Liver (tissue), 8 donors: ENCODE measurements at regions not wholly inside any gene's neighbourhood (a gene's known extent, or its start where the extent isn't known, plus 50 kb on each side); places are given as distances from the start of the nearest gene placed in this dataset.

Experiments used
- DNase-seq: peaks from one replicate; pipeline ENCODE4 v3.0.0-alpha.2; 2017; ENCODE audit warnings: low spot score
- H3K27ac ChIP-seq, 2 donors: one replicate each; pipeline ENCODE4 v1.7.0; 2013; ENCODE audit warnings: inconsistent platforms in 2 of 2, low read length in 2 of 2, control low read depth in 1 of 2, low read depth in 1 of 2, mild to moderate bottlenecking in 1 of 2
- H3K27me3 ChIP-seq, 4 donors: one replicate each; pipeline versions ENCODE4 v1.6.1 to v1.7.0; 2013; ENCODE audit warnings: low read length in 3 of 4, inconsistent platforms in 1 of 4, mild to moderate bottlenecking in 1 of 4, moderate library complexity in 1 of 4; ENCODE audit not compliant: control insufficient read depth in 4 of 4, insufficient read depth in 4 of 4
- H3K36me3 ChIP-seq, 4 donors: one replicate each; pipeline versions ENCODE4 v1.6.1 to v1.7.0; 2013; ENCODE audit warnings: low read length in 3 of 4, mild to moderate bottlenecking in 3 of 4, low read depth in 1 of 4, moderate library complexity in 1 of 4; ENCODE audit not compliant: control insufficient read depth in 4 of 4, insufficient read depth in 3 of 4
- H3K4me1 ChIP-seq, 4 donors: one replicate each; pipeline versions ENCODE4 v1.6.1 to v1.7.0; 2013; ENCODE audit warnings: low read length in 3 of 4, mild to moderate bottlenecking in 3 of 4, moderate library complexity in 1 of 4; ENCODE audit not compliant: control insufficient read depth in 4 of 4, insufficient read depth in 4 of 4
- H3K4me3 ChIP-seq, 3 donors: one replicate each; pipeline versions ENCODE4 v1.6.1 to v1.7.0; 2013; ENCODE audit warnings: low read length in 3 of 3, control low read depth in 1 of 3, low read depth in 1 of 3, mild to moderate bottlenecking in 1 of 3
- H3K9ac ChIP-seq, 2 donors: one replicate each; pipeline ENCODE4 v1.7.0; 2013; ENCODE audit warnings: low read length in 2 of 2, mild to moderate bottlenecking in 2 of 2, moderate library complexity in 2 of 2, control low read depth in 1 of 2, low read depth in 1 of 2
- H3K9me3 ChIP-seq, 4 donors: one replicate each; pipeline versions ENCODE4 v1.6.1 to v1.7.0; 2013; ENCODE audit warnings: low read length in 3 of 4; ENCODE audit not compliant: control insufficient read depth in 4 of 4
- ATF3 ChIP-seq: IDR thresholded peaks from 2 replicates; pipeline ENCODE4 v1.6.1; 2016; ENCODE audit warnings: antibody characterized with exemption
- CTCF ChIP-seq: fragments of 150-350 bp; IDR thresholded peaks from 2 replicates; pipeline ENCODE4 v1.5.1; 2017; ENCODE audit warnings: improper control_type of control experiment, low read depth, low read length; ENCODE audit not compliant: missing input control
- EGR1 ChIP-seq, 2 donors: IDR thresholded peaks; 2 replicates each; pipeline ENCODE4 v1.6.1; 2016 to 2018; ENCODE audit warnings: antibody characterized with exemption in 2 of 2, low read depth in 2 of 2
- FOXA1 ChIP-seq: IDR thresholded peaks from 2 replicates; pipeline ENCODE4 v1.6.1; 2016; ENCODE audit warnings: antibody characterized with exemption
- FOXA2 ChIP-seq: IDR thresholded peaks from 2 replicates; pipeline ENCODE4 v1.6.1; 2016; ENCODE audit warnings: antibody characterized with exemption
- GABPA ChIP-seq, 2 donors: IDR thresholded peaks in 1 of 2; conservative IDR thresholded peaks in 1 of 2; 2 replicates each; pipeline ENCODE4 v1.6.1; 2016; ENCODE audit warnings: antibody characterized with exemption in 2 of 2, mild to moderate bottlenecking in 1 of 2, moderate library complexity in 1 of 2
- HNF4A ChIP-seq, 2 donors: conservative IDR thresholded peaks; 2 replicates each; pipeline ENCODE4 v1.6.1; 2016; ENCODE audit warnings: antibody characterized with exemption in 2 of 2, mild to moderate bottlenecking in 2 of 2
- HNF4G ChIP-seq: IDR thresholded peaks from 2 replicates; pipeline ENCODE4 v1.6.1; 2016; ENCODE audit warnings: antibody characterized with exemption
- JUND ChIP-seq, 2 donors: IDR thresholded peaks; 2 replicates each; pipeline ENCODE4 v1.6.1; 2016; ENCODE audit warnings: antibody characterized with exemption in 2 of 2
- RAD21 ChIP-seq, 2 donors: IDR thresholded peaks; 2 replicates each; pipeline ENCODE4 v1.6.1; 2016; ENCODE audit warnings: antibody characterized with exemption in 2 of 2, mild to moderate bottlenecking in 2 of 2
- SP1 ChIP-seq: IDR thresholded peaks from 2 replicates; pipeline ENCODE4 v1.6.1; 2018; ENCODE audit warnings: antibody characterized with exemption, mild to moderate bottlenecking
- TAF1 ChIP-seq: conservative IDR thresholded peaks from 2 replicates; pipeline ENCODE4 v1.6.1; 2016; ENCODE audit warnings: antibody characterized with exemption, mild to moderate bottlenecking
- WGBS: extraction: QIAGEN DNeasy Blood & Tissue Kit; methylation state at CpG from one replicate; pipeline ENCODE4 v1.1.7; 2013; 5-methylcytosine and 5-hydroxymethylcytosine counted together
- TF ChIP-seq, protein P1 (sequence below): IDR thresholded peaks from 2 replicates; pipeline ENCODE4 v1.6.1; 2016; ENCODE audit warnings: antibody characterized with exemption
- TF ChIP-seq, protein P2 (sequence below): IDR thresholded peaks from 2 replicates; pipeline ENCODE4 v1.6.1; 2016; ENCODE audit warnings: antibody characterized with exemption, mild to moderate bottlenecking
- TF ChIP-seq, protein P3 (sequence below): IDR thresholded peaks from 2 replicates; pipeline ENCODE4 v1.6.1; 2016; ENCODE audit warnings: antibody characterized with exemption
- donor health status: healthy.
- donor health status: healthy.
- donor health status: healthy.
- donor health status: healthy.
- donor health status: healthy.

GRCh38 chr5:103428923-103429322 lies 133.7 kb downstream of the NUDT12 start:
- Histone ChIP-seq H3K4me3 (no peak overlapping the region), H3K27ac (no peak overlapping the region), H3K27me3 (no peaks in the 10 kb centered on the region), H3K36me3 (no peaks in the 10 kb centered on the region), H3K4me1 (no peaks in the 10 kb centered on the region), H3K9ac (no peak overlapping the region), H3K9me3 (no peaks in the 10 kb centered on the region)
- TF ChIP-seq EGR1 (IDR thresholded peaks at IDR 0.05; ENCODE audit: low read depth in 2 of 2) (no peak), FOXA2 (no peak), RAD21 (IDR thresholded peaks at IDR 0.05) (no peak), FOXA1 (no peak), SP1 (no peak)
- TF ChIP-seq, protein P1, sequence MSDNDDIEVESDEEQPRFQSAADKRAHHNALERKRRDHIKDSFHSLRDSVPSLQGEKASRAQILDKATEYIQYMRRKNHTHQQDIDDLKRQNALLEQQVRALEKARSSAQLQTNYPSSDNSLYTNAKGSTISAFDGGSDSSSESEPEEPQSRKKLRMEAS, result no peak
- TF ChIP-seq, protein P2, sequence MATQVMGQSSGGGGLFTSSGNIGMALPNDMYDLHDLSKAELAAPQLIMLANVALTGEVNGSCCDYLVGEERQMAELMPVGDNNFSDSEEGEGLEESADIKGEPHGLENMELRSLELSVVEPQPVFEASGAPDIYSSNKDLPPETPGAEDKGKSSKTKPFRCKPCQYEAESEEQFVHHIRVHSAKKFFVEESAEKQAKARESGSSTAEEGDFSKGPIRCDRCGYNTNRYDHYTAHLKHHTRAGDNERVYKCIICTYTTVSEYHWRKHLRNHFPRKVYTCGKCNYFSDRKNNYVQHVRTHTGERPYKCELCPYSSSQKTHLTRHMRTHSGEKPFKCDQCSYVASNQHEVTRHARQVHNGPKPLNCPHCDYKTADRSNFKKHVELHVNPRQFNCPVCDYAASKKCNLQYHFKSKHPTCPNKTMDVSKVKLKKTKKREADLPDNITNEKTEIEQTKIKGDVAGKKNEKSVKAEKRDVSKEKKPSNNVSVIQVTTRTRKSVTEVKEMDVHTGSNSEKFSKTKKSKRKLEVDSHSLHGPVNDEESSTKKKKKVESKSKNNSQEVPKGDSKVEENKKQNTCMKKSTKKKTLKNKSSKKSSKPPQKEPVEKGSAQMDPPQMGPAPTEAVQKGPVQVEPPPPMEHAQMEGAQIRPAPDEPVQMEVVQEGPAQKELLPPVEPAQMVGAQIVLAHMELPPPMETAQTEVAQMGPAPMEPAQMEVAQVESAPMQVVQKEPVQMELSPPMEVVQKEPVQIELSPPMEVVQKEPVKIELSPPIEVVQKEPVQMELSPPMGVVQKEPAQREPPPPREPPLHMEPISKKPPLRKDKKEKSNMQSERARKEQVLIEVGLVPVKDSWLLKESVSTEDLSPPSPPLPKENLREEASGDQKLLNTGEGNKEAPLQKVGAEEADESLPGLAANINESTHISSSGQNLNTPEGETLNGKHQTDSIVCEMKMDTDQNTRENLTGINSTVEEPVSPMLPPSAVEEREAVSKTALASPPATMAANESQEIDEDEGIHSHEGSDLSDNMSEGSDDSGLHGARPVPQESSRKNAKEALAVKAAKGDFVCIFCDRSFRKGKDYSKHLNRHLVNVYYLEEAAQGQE, result no peak
- DNase-seq, result no peak
- 87% methylated on average over 2 of the region's 2 CpGs for WGBS

- WGBS, result 76% methylated on average over 6 of the region's 6 CpGs
- DNase-seq, result no peak
Measured at GRCh38 chr5:103428411-103428871, 134.1 kb downstream of the NUDT12 start.

More at GRCh38 chr5:103428411-103428871, 134.1 kb downstream of the NUDT12 start:
- Histone ChIP-seq H3K4me3 (no peak overlapping the region), H3K27ac (no peak overlapping the region), H3K9ac (no peak overlapping the region), H3K9me3 (no peaks in the 10 kb centered on the region), H3K4me1 (no peaks in the 10 kb centered on the region), H3K36me3 (no peaks in the 10 kb centered on the region), H3K27me3 (no peaks in the 10 kb centered on the region)
- TF ChIP-seq, protein P3, sequence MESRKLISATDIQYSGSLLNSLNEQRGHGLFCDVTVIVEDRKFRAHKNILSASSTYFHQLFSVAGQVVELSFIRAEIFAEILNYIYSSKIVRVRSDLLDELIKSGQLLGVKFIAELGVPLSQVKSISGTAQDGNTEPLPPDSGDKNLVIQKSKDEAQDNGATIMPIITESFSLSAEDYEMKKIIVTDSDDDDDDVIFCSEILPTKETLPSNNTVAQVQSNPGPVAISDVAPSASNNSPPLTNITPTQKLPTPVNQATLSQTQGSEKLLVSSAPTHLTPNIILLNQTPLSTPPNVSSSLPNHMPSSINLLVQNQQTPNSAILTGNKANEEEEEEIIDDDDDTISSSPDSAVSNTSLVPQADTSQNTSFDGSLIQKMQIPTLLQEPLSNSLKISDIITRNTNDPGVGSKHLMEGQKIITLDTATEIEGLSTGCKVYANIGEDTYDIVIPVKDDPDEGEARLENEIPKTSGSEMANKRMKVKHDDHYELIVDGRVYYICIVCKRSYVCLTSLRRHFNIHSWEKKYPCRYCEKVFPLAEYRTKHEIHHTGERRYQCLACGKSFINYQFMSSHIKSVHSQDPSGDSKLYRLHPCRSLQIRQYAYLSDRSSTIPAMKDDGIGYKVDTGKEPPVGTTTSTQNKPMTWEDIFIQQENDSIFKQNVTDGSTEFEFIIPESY, result no peak
- TF ChIP-seq, protein P2, result no peak
- TF ChIP-seq HNF4A (conservative IDR thresholded peaks at IDR 0.05), result no peak
- TF ChIP-seq RAD21 (IDR thresholded peaks at IDR 0.05), result no peak
- no peak for TF ChIP-seq EGR1 (IDR thresholded peaks at IDR 0.05; ENCODE audit: low read depth in 2 of 2)
- TF ChIP-seq, protein P1, result no peak
- no peak for TF ChIP-seq JUND (IDR thresholded peaks at IDR 0.05)
- TF ChIP-seq CTCF, result no peak
- no peak for TF ChIP-seq TAF1
- no peak for TF ChIP-seq GABPA (IDR thresholded peaks at IDR 0.05 in 1 of 2, conservative IDR thresholded peaks at IDR 0.05 in 1 of 2)
- TF ChIP-seq ATF3, result no peak
- TF ChIP-seq FOXA2, result no peak
- no peak for TF ChIP-seq HNF4G
